ENCODE measurements at regions not wholly inside any gene's neighbourhood (a gene's known extent, or its start where the extent isn't known, plus 50 kb on each side); places are given as distances from the start of the nearest gene placed in this dataset.

DNA sequence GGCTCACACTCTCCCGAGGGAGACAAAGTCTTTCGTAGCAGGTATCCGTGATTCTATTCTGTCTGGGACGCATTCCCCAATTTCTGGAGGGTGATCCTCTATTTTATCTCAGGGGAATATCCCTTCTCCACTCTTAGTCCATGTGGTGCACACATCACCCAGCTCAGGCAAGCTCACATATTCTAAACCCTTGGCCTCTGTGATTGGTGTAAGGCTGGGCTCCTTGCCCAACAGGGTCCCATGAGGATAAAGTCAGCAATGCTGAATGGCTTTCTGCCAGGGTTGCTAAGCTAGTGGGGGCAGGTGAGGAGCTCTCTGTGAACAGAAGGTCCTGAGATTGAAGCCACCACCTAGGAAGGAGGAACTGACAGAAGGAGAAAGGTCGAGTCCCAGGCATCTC is 137.2 kb downstream of the CDH26 start (continued):
- TF ChIP-seq, protein P1, sequence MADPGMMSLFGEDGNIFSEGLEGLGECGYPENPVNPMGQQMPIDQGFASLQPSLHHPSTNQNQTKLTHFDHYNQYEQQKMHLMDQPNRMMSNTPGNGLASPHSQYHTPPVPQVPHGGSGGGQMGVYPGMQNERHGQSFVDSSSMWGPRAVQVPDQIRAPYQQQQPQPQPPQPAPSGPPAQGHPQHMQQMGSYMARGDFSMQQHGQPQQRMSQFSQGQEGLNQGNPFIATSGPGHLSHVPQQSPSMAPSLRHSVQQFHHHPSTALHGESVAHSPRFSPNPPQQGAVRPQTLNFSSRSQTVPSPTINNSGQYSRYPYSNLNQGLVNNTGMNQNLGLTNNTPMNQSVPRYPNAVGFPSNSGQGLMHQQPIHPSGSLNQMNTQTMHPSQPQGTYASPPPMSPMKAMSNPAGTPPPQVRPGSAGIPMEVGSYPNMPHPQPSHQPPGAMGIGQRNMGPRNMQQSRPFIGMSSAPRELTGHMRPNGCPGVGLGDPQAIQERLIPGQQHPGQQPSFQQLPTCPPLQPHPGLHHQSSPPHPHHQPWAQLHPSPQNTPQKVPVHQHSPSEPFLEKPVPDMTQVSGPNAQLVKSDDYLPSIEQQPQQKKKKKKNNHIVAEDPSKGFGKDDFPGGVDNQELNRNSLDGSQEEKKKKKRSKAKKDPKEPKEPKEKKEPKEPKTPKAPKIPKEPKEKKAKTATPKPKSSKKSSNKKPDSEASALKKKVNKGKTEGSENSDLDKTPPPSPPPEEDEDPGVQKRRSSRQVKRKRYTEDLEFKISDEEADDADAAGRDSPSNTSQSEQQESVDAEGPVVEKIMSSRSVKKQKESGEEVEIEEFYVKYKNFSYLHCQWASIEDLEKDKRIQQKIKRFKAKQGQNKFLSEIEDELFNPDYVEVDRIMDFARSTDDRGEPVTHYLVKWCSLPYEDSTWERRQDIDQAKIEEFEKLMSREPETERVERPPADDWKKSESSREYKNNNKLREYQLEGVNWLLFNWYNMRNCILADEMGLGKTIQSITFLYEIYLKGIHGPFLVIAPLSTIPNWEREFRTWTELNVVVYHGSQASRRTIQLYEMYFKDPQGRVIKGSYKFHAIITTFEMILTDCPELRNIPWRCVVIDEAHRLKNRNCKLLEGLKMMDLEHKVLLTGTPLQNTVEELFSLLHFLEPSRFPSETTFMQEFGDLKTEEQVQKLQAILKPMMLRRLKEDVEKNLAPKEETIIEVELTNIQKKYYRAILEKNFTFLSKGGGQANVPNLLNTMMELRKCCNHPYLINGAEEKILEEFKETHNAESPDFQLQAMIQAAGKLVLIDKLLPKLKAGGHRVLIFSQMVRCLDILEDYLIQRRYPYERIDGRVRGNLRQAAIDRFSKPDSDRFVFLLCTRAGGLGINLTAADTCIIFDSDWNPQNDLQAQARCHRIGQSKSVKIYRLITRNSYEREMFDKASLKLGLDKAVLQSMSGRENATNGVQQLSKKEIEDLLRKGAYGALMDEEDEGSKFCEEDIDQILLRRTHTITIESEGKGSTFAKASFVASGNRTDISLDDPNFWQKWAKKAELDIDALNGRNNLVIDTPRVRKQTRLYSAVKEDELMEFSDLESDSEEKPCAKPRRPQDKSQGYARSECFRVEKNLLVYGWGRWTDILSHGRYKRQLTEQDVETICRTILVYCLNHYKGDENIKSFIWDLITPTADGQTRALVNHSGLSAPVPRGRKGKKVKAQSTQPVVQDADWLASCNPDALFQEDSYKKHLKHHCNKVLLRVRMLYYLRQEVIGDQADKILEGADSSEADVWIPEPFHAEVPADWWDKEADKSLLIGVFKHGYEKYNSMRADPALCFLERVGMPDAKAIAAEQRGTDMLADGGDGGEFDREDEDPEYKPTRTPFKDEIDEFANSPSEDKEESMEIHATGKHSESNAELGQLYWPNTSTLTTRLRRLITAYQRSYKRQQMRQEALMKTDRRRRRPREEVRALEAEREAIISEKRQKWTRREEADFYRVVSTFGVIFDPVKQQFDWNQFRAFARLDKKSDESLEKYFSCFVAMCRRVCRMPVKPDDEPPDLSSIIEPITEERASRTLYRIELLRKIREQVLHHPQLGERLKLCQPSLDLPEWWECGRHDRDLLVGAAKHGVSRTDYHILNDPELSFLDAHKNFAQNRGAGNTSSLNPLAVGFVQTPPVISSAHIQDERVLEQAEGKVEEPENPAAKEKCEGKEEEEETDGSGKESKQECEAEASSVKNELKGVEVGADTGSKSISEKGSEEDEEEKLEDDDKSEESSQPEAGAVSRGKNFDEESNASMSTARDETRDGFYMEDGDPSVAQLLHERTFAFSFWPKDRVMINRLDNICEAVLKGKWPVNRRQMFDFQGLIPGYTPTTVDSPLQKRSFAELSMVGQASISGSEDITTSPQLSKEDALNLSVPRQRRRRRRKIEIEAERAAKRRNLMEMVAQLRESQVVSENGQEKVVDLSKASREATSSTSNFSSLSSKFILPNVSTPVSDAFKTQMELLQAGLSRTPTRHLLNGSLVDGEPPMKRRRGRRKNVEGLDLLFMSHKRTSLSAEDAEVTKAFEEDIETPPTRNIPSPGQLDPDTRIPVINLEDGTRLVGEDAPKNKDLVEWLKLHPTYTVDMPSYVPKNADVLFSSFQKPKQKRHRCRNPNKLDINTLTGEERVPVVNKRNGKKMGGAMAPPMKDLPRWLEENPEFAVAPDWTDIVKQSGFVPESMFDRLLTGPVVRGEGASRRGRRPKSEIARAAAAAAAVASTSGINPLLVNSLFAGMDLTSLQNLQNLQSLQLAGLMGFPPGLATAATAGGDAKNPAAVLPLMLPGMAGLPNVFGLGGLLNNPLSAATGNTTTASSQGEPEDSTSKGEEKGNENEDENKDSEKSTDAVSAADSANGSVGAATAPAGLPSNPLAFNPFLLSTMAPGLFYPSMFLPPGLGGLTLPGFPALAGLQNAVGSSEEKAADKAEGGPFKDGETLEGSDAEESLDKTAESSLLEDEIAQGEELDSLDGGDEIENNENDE (IDR thresholded peaks at IDR 0.05; ENCODE audit: insufficient replicate concordance, low read length), result no peak
- no peak for TF ChIP-seq KDM4A (IDR thresholded peaks at IDR 0.05; ENCODE audit: low read depth, low read length, severe bottlenecking)
- no peak for TF ChIP-seq RFX5 (IDR thresholded peaks at IDR 0.05; ENCODE audit: borderline replicate concordance, low read depth, low read length)
- no peak for TF ChIP-seq RXRA (IDR thresholded peaks at IDR 0.05; ENCODE audit: insufficient read depth, low read depth, low read length)

Measured in H1 (cell line).